ENCODE measurements at regions not wholly inside any gene's neighbourhood (a gene's known extent, or its start where the extent isn't known, plus 50 kb on each side); places are given as distances from the start of the nearest gene placed in this dataset.

DNA sequence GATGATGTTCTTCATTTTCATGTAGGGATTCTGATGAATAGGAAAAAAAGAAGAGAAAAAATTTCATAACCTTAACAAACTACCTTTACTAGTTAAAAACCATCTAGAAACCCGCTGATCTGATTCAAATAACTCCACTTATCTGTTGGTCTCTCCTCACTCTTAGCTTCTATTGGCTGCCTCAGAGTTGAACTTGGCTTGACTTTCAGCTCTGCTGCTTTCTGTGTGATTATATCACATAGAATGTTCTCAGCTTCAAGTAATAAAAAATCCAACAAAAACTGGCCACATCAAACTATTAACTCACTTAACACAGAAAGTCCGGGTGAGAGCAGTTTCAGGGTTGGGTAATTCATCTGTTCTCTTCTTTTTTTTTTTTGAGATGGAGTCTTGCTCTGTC, 126.8 kb upstream of the RASGRP1 start:
- Histone ChIP-seq H3K27me3 (ENCODE audit: low read depth, low read length) (no peaks in the 10 kb centered on the region), H3K27ac (ENCODE audit: low read length) (no peak overlapping the region), H3K9me3 (ENCODE audit: control insufficient read depth in 1 of 2, low read length in 2 of 2) (no peaks in the 10 kb centered on the region), H3K4me1 (ENCODE audit: control insufficient read depth in 1 of 2, insufficient read depth in 2 of 2, low read length in 2 of 2) (no peaks in the 10 kb centered on the region), H3K4me3 (ENCODE audit: low read depth in 1 of 2, low read length in 2 of 2) (no peak overlapping the region), H3K36me3 (ENCODE audit: control insufficient read depth in 1 of 2, insufficient read depth in 2 of 2, low read length in 2 of 2) (no peaks in the 10 kb centered on the region)

GRCh38 chr15:38691965-38692788, 127.6 kb upstream of the RASGRP1 start:
- Histone ChIP-seq H3K36me3 (ENCODE audit: control insufficient read depth in 1 of 2, insufficient read depth in 2 of 2, low read length in 2 of 2) (no peaks in the 10 kb centered on the region), H3K9me3 (ENCODE audit: control insufficient read depth in 1 of 2, low read length in 2 of 2) (no peaks in the 10 kb centered on the region), H3K4me3 (ENCODE audit: low read depth in 1 of 2, low read length in 2 of 2) (no peak overlapping the region), H3K4me1 (ENCODE audit: control insufficient read depth in 1 of 2, insufficient read depth in 2 of 2, low read length in 2 of 2) (no peaks in the 10 kb centered on the region), H3K27ac (ENCODE audit: low read length) (no peak overlapping the region), H3K27me3 (ENCODE audit: low read depth, low read length) (no peaks in the 10 kb centered on the region)

DNA sequence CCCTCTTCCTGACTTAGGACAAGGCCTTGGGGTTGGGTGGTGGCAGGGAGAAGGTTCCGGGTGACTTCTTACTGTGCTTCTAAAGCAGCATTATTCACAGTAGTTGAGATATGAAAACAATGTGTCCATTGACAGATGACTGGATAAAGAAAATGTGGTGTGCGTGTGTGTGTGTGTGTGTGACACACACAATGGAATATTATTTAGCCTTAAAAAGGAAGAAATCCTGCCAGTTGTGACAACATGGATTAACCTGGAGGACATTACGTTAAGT, 128.1 kb upstream of the RASGRP1 start:
- no peak overlapping the region for H3K4me3 ChIP-seq (ENCODE audit: low read depth in 1 of 2, low read length in 2 of 2)
- H3K36me3 ChIP-seq (ENCODE audit: control insufficient read depth in 1 of 2, insufficient read depth in 2 of 2, low read length in 2 of 2), result no peaks in the 10 kb centered on the region
- no peaks in the 10 kb centered on the region for H3K4me1 ChIP-seq (ENCODE audit: control insufficient read depth in 1 of 2, insufficient read depth in 2 of 2, low read length in 2 of 2)
- no peaks in the 10 kb centered on the region for H3K27me3 ChIP-seq (ENCODE audit: low read depth, low read length)
- H3K9me3 ChIP-seq (ENCODE audit: control insufficient read depth in 1 of 2, low read length in 2 of 2), result no peaks in the 10 kb centered on the region
- H3K27ac ChIP-seq (ENCODE audit: low read length), result no peak overlapping the region

DNA sequence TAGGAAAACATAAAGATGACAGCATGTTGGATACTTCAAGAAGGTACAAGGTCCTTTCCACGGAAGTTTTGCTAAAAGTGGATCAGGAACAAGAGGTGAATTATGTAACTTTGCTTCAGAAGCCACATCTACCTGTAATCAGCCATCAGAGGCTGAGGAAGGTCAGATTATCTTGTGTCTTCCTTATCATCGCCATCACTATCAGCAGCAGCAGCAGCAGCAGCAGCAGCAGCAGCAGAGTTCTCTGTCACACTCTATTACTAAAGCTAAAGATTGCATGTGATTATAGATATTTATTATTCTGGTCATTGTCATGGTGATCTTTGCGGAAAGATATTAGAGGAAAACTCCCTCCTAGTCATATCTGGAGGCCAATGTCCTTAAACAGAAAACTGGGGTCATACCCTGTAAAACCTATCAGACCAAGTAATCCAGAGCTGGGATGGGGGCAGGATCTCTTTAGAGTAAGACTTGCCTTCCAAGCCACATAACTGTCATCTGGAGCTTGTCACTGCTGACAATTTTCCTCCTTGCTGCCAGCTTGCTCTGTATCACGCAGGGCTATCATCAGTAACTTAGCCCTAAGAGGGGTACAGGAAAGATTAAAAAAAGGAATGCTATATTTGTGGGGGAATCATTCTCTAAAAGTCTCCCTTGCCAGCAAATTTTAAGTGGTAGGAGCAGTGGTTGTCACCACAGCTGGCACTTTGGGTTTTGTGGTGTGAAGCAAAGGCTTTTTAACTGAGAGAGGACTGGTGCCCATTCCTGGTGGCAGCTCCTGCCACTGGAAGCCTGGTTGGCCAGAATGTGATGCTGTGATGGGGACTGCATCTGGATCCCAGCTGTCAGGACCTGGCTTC, 130.9 kb upstream of the RASGRP1 start:
- no peaks in the 10 kb centered on the region for H3K27me3 ChIP-seq (ENCODE audit: low read depth, low read length)
- H3K36me3 ChIP-seq (ENCODE audit: control insufficient read depth in 1 of 2, insufficient read depth in 2 of 2, low read length in 2 of 2), result no peaks in the 10 kb centered on the region
- H3K4me1 ChIP-seq (ENCODE audit: control insufficient read depth in 1 of 2, insufficient read depth in 2 of 2, low read length in 2 of 2), result no peaks in the 10 kb centered on the region
- H3K9me3 ChIP-seq (ENCODE audit: control insufficient read depth in 1 of 2, low read length in 2 of 2), result no peaks in the 10 kb centered on the region
- no peak overlapping the region for H3K4me3 ChIP-seq (ENCODE audit: low read depth in 1 of 2, low read length in 2 of 2)
- H3K27ac ChIP-seq (ENCODE audit: low read length), result no peak overlapping the region

DNA sequence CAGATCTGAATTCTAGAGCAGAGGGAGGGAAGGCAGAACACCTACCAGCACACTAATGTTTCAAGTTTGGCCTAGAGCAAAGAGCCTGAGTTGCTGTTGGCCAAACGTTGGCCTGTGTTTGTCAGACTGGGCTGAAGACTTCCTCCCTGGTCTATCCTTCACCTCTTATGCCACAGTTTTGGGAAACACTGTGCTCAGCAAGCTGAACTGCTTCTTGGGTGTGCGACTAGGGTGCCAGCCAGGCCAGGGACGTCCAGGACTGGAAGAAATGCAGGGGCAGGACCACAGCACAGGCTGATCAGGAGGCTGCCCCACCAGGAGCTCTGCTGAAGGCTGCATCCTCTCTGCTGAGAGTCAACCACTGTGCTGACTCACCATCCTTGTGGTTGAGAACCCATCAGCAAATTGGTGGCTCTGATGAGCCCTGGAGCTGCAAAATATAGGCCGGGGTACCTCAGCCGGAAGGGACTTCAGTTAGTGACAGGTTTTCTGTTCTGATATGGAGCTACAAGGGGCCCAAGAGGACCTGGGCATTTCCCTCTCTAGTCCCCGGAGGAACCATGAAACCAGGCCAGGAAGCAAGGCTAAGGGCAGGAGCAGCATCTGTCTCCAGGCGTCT, 131.6 kb upstream of the RASGRP1 start:
- Histone ChIP-seq H3K4me3 (ENCODE audit: low read depth in 1 of 2, low read length in 2 of 2) (no peak overlapping the region), H3K4me1 (ENCODE audit: control insufficient read depth in 1 of 2, insufficient read depth in 2 of 2, low read length in 2 of 2) (no peaks in the 10 kb centered on the region), H3K27ac (ENCODE audit: low read length) (no peak overlapping the region), H3K36me3 (ENCODE audit: control insufficient read depth in 1 of 2, insufficient read depth in 2 of 2, low read length in 2 of 2) (no peaks in the 10 kb centered on the region), H3K27me3 (ENCODE audit: low read depth, low read length) (no peaks in the 10 kb centered on the region), H3K9me3 (ENCODE audit: control insufficient read depth in 1 of 2, low read length in 2 of 2) (no peaks in the 10 kb centered on the region)

DNA sequence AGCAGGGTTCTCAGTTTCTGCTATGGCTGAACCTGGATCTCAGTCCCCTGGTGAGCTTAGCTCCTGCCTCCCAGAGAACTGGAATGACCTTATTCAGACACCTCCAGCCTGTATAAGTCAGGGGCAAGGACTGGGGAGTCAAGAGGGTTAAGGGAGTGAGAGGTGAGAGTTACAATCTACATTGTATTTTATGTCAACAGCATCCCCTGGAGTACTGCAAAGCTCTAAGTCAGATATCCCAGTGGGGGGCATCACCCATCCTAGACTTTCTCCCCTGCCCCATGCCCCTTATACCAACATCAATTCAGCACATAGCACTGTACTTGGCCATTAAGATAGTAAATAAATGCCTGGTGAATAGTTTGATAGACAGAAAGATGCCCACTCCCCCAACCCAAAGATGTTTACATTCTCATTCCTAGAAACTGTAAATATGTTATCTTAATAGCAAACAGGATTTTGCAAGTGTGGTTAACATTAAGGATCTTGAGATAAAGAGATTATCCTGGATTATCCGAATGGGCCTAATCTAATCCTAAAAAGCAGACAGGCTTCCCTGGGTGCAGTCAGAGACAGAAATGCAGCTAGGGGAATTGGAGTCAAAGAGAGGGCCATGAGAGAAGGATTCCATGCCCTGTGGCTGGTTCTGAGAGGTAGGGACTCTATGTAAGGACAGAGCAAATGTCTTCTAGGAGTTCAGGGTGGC, 132.3 kb upstream of the RASGRP1 start:
- Histone ChIP-seq H3K4me3 (ENCODE audit: low read depth in 1 of 2, low read length in 2 of 2) (no peak overlapping the region), H3K9me3 (ENCODE audit: control insufficient read depth in 1 of 2, low read length in 2 of 2) (no peaks in the 10 kb centered on the region), H3K27me3 (ENCODE audit: low read depth, low read length) (no peaks in the 10 kb centered on the region), H3K4me1 (ENCODE audit: control insufficient read depth in 1 of 2, insufficient read depth in 2 of 2, low read length in 2 of 2) (no peaks in the 10 kb centered on the region), H3K27ac (ENCODE audit: low read length) (no peak overlapping the region), H3K36me3 (ENCODE audit: control insufficient read depth in 1 of 2, insufficient read depth in 2 of 2, low read length in 2 of 2) (no peaks in the 10 kb centered on the region)

- H3K4me3 ChIP-seq (ENCODE audit: low read depth in 1 of 2, low read length in 2 of 2), result no peak overlapping the region
- no peaks in the 10 kb centered on the region for H3K27me3 ChIP-seq (ENCODE audit: low read depth, low read length)
- H3K9me3 ChIP-seq (ENCODE audit: control insufficient read depth in 1 of 2, low read length in 2 of 2), result no peaks in the 10 kb centered on the region
- no peaks in the 10 kb centered on the region for H3K36me3 ChIP-seq (ENCODE audit: control insufficient read depth in 1 of 2, insufficient read depth in 2 of 2, low read length in 2 of 2)
- no peaks in the 10 kb centered on the region for H3K4me1 ChIP-seq (ENCODE audit: control insufficient read depth in 1 of 2, insufficient read depth in 2 of 2, low read length in 2 of 2)
- no peak overlapping the region for H3K27ac ChIP-seq (ENCODE audit: low read length)
Observed at GRCh38 chr15:38698254-38698653, 133.6 kb upstream of the RASGRP1 start.

- Histone ChIP-seq H3K27me3 (ENCODE audit: low read depth, low read length) (no peaks in the 10 kb centered on the region), H3K4me1 (ENCODE audit: control insufficient read depth in 1 of 2, insufficient read depth in 2 of 2, low read length in 2 of 2) (no peaks in the 10 kb centered on the region), H3K9me3 (ENCODE audit: control insufficient read depth in 1 of 2, low read length in 2 of 2) (no peaks in the 10 kb centered on the region), H3K4me3 (ENCODE audit: low read depth in 1 of 2, low read length in 2 of 2) (no peak overlapping the region), H3K27ac (ENCODE audit: low read length) (no peak overlapping the region), H3K36me3 (ENCODE audit: control insufficient read depth in 1 of 2, insufficient read depth in 2 of 2, low read length in 2 of 2) (no peaks in the 10 kb centered on the region)
Observed at GRCh38 chr15:38699633-38700230, 135.1 kb upstream of the RASGRP1 start.

- Histone ChIP-seq H3K4me3 (ENCODE audit: low read depth in 1 of 2, low read length in 2 of 2) (no peak overlapping the region), H3K9me3 (ENCODE audit: control insufficient read depth in 1 of 2, low read length in 2 of 2) (no peaks in the 10 kb centered on the region), H3K27ac (ENCODE audit: low read length) (no peak overlapping the region), H3K4me1 (ENCODE audit: control insufficient read depth in 1 of 2, insufficient read depth in 2 of 2, low read length in 2 of 2) (no peaks in the 10 kb centered on the region), H3K36me3 (ENCODE audit: control insufficient read depth in 1 of 2, insufficient read depth in 2 of 2, low read length in 2 of 2) (no peaks in the 10 kb centered on the region), H3K27me3 (ENCODE audit: low read depth, low read length) (no peaks in the 10 kb centered on the region)
Observed at GRCh38 chr15:38701149-38701548, 136.5 kb upstream of the RASGRP1 start.

GRCh38 chr15:38702178-38702912, 137.7 kb upstream of the RASGRP1 start:
- Histone ChIP-seq H3K4me1 (ENCODE audit: control insufficient read depth in 1 of 2, insufficient read depth in 2 of 2, low read length in 2 of 2) (no peaks in the 10 kb centered on the region), H3K9me3 (ENCODE audit: control insufficient read depth in 1 of 2, low read length in 2 of 2) (no peaks in the 10 kb centered on the region), H3K27ac (ENCODE audit: low read length) (no peak overlapping the region), H3K4me3 (ENCODE audit: low read depth in 1 of 2, low read length in 2 of 2) (no peak overlapping the region), H3K36me3 (ENCODE audit: control insufficient read depth in 1 of 2, insufficient read depth in 2 of 2, low read length in 2 of 2) (no peaks in the 10 kb centered on the region), H3K27me3 (ENCODE audit: low read depth, low read length) (no peaks in the 10 kb centered on the region)

All from muscle layer of duodenum (tissue), 2 donors.